Right kidney (tissue), 1 donor: ENCODE measurements at regions not wholly inside any gene's neighbourhood (a gene's known extent, or its start where the extent isn't known, plus 50 kb on each side); places are given as distances from the start of the nearest gene placed in this dataset.
"Not testable (repeated sequence)": the region's sequence is repeated elsewhere in the genome, so short reads cannot be mapped to it uniquely, and the experiment has no call there.

Experiments
- DNase-seq: peaks from one replicate; pipeline ENCODE4 v3.0.0-alpha.2; 2016

- no peak for DNase-seq
These were observed 146.4 kb downstream of the EMP1 start for GRCh38 chr12:13342971-13343370.

- DNase-seq: no peak
These were observed 143.6 kb downstream of the EMP1 start for GRCh38 chr12:13340149-13340548.

GRCh38 chr12:13339538-13339937 lies 143.0 kb downstream of the EMP1 start:
- DNase-seq: no peak

- no peak for DNase-seq
These were observed 142.6 kb downstream of the EMP1 start for GRCh38 chr12:13339091-13339490.

- no peak for DNase-seq
These were observed 141.3 kb downstream of the EMP1 start for GRCh38 chr12:13337791-13338190.

- no peak for DNase-seq
These were observed 139.7 kb downstream of the EMP1 start for GRCh38 chr12:13336216-13336615.

GRCh38 chr12:13328535-13328934 lies 132.0 kb downstream of the EMP1 start:
- no peak for DNase-seq

GRCh38 chr12:13326076-13326475 lies 129.6 kb downstream of the EMP1 start:
- DNase-seq: no peak

GRCh38 chr12:13325037-13325436 lies 128.5 kb downstream of the EMP1 start:
- not testable (repeated sequence) for DNase-seq

- no peak for DNase-seq
These were observed 121.9 kb downstream of the EMP1 start for GRCh38 chr12:13318231-13319015.

- no peak for DNase-seq
These were observed 120.2 kb downstream of the EMP1 start for GRCh38 chr12:13316587-13317246.

GRCh38 chr12:13313886-13314285 lies 117.4 kb downstream of the EMP1 start:
- no peak for DNase-seq

- no peak for DNase-seq
These were observed 115.0 kb downstream of the EMP1 start for GRCh38 chr12:13311551-13311950.

GRCh38 chr12:13307143-13307816 lies 110.8 kb downstream of the EMP1 start:
- DNase-seq: no peak

- no peak for DNase-seq
These were observed 108.4 kb downstream of the EMP1 start for GRCh38 chr12:13304924-13305323.

- no peak for DNase-seq
These were observed 102.9 kb downstream of the EMP1 start for GRCh38 chr12:13299457-13299856.

- DNase-seq: no peak
These were observed 96.6 kb downstream of the EMP1 start for GRCh38 chr12:13293096-13293495.

- no peak for DNase-seq
These were observed 93.2 kb downstream of the EMP1 start for GRCh38 chr12:13289653-13290289.

- no peak for DNase-seq
These were observed 92.6 kb downstream of the EMP1 start for GRCh38 chr12:13288937-13289652.

- DNase-seq: no peak
These were observed 92.0 kb downstream of the EMP1 start for GRCh38 chr12:13288501-13288900.

- no peak for DNase-seq
These were observed 87.3 kb downstream of the EMP1 start for GRCh38 chr12:13283867-13284266.

GRCh38 chr12:13282861-13283260 lies 86.3 kb downstream of the EMP1 start:
- DNase-seq: no peak
